ENCODE measurements at regions not wholly inside any gene's neighbourhood (a gene's known extent, or its start where the extent isn't known, plus 50 kb on each side); places are given as distances from the start of the nearest gene placed in this dataset.

DNA sequence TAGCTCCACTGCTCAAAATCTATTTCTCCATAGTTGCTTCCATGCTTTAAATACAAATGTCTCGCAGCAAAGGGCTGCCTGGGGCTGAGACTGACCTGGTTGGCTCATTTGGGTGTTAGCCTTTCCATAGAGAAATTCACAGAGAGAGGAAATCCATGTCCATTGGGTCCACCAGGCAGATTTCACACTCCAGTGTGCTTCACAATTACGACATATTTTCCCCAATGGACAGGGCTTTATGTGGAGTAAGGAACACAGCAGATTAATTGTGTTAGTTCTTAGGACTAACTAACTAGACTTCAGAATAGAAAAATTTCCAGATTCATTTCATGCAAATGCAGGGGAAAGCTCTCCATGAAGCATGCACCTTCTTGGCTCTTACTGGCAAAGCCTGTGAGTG, 180.7 kb downstream of the FBXO15 start:
- DNase-seq = no peak

DNA sequence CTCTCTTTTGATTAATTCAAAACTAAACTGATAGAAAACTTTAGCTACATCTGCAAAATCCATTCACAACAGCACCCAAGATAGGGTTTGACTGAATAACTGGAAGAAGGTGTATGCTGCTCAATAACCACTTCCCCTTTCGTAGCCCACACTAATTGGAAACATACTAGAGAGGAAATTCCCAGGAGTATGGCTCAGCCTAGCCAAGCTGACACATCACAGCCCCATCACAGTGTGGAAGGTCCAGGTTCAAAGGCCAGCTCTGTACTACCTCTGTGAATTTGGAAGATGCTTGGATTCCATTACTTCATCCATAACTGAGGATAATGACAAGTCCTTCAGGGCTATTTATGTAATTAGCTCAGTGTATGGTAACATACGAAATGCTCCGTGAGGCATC, 185.4 kb downstream of the FBXO15 start:
- no peak for DNase-seq

- DNase-seq = no peak
These were observed 185.8 kb downstream of the FBXO15 start for GRCh38 chr18:73961804-73962203.

DNA sequence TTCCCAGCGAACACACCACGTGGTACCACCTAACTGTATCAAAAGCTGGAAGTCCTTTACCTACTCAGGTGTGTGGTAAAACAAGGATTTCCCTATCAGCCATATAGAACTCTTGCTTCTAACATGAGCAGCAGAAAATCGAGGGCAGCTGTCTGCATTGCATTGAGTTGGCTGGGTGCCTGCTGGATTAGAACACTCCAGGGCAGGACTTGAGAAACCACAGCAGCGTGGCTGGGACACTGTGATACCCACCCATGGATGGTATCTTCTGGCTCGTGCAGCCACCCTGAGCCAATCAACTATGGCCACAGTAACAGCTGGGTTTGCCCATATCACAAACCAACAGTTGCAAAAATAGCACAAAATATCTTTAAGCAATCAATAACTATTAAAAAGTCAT, 188.3 kb downstream of the FBXO15 start:
- no peak for DNase-seq

- DNase-seq = no peak
These were observed 193.4 kb downstream of the FBXO15 start for GRCh38 chr18:73954268-73954667.

DNA sequence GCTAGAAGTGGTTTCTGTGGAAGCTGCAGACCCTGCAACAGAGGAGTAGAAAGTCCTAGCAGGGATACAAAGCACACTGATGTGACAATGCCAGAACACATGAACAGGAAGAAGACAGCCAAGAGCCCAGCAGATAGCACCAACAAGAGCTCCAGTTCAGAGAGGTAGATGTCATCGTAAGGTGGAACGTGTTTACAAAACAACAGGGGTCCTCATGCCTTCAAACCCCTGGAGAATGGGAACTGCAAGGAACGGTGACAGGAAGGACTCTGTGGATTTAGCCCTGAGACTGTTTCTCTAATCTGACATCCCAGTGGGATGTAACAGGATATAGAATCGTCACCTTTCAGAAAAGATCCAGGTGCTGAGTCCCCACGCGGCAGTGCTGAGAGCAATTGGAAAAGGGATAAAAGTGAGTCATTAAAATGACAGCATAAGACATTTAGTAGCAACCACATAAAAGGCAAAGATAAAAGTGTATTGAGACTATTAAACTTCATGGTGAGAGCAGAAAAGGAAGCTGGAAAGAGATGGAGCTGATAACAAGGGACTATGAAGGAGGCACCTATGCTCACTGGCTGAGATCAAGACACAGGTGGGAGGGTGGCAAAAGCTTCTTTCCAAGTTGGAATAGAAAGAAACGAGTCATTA, 195.2 kb downstream of the FBXO15 start:
- no peak for DNase-seq

DNA sequence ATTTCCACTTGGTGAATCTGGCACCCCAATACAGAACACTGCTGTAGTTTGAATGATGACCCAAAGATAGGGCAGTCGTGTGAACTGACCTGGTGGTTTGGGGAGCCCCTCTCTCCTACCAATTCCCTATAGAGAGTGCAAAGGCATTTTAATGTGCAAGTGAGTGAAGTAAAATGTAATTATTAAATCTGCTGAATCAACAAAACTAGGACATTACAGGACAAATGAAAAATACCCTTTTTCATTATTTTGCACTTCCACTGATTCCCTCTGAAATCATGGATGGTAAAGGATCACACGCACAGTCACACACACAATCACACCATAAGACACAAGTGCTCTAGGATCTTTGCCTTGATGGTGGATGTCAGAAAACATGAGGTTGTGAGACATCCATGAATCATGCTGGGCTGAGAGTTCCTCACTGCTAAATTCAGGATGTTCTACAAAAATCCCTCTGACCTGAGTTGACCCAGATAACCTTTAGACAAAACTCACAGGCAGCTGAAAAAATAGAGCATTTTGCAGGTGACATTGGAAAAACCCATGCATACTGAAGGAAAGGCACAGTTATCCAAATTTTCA, 197.4 kb downstream of the FBXO15 start:
- DNase-seq = no peak

GRCh38 chr18:73948497-73948896, 199.1 kb downstream of the FBXO15 start:
- no peak for DNase-seq

GRCh38 chr18:73948084-73948483, 199.6 kb downstream of the FBXO15 start:
- no peak for DNase-seq

GRCh38 chr18:73947180-73947921, 200.3 kb downstream of the FBXO15 start:
- DNase-seq = peak in 1 of 56 donors; percentile 37

- no peak for DNase-seq
These were observed 202.4 kb downstream of the FBXO15 start for GRCh38 chr18:73945130-73945792.

DNA sequence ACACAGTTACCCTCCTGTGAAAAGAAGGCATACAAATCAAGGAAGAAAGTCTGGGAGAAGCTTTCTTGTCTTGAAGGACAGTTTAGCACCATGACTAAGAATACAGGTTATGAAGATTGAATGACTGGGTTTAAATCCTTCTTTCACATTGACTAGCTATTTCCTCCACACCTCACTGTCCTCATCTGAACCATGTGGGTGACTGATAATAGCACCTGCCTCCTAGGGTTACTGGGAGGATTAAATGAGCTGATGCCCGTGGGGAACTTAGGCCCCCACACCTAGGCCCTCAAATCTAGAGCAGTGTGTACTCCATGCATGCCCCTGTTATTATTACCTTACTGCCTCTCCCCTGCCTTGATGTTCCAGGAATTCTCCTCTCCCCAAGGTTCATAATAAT, 202.9 kb downstream of the FBXO15 start:
- no peak for DNase-seq

DNA sequence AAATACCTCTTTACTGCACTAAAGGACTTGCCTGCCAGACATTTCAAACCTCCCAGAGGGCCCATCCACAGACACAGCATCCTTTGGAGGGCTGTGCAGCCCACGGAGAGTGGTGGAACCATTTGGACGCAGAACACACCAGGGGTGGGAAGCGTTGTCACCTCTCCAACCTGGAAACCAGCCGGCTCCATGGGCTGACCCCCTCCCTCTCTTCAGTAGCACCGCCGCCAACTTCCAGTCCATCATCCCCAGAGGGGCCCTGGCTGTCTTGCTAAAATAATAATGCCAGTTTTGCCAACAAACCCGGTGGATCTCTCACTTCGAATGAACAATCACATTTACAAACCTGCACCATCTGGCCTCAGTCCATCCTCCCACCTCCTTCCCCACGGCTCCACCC, 203.9 kb downstream of the FBXO15 start:
- no peak for DNase-seq

GRCh38 chr18:73942956-73943355, 204.7 kb downstream of the FBXO15 start:
- no peak for DNase-seq

DNA sequence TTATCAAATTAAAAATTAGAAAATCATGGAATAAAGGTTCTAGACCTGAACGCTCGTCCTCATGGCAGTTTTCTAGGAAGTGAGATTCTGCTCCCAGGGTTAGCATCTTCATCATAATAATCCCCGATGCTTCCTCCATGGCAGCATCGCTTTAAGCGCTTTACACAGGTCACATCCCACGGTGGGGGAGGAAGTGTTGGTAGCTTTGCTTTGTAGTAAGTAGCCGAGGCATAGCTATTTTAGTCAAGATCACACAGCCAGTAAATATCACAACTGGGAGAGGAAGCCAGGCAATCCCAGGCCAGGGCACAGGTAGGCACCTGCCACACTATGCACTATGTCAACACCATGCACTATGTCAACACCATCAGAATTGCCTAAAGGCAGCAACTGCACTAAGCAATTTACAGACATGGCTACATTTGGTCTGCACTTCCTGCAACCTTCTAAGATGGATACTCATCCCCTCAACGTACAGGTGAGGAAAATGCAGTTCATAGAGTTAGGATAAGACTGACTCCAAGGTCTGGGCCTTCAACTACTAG, 205.5 kb downstream of the FBXO15 start:
- no peak for DNase-seq

- peak in 5 of 56 donors; percentile 12 to 54 (median 32) for DNase-seq
These were observed 206.9 kb downstream of the FBXO15 start for GRCh38 chr18:73940721-73941120.

DNA sequence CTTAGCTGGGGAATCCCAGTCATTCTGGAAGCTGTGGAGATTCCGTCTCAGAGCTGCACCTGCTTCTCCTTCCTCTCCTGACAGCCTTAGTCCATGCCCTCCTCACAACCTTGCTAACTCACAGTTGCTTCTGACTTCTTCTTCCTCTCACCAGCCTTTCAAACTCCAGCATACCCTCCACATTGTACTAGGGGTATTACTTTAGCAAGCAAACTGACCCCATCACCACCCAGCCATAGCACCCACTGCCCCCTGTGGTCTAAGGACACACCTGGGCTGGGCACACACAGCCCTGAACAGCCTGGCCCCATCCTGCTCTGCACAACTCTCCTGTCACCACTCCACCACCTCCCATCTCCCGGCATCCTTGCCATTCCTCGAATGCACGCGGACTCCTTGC, 208.2 kb downstream of the FBXO15 start:
- no peak for DNase-seq

GRCh38 chr18:73933685-73934084, 213.9 kb downstream of the FBXO15 start:
- no peak for DNase-seq

DNA sequence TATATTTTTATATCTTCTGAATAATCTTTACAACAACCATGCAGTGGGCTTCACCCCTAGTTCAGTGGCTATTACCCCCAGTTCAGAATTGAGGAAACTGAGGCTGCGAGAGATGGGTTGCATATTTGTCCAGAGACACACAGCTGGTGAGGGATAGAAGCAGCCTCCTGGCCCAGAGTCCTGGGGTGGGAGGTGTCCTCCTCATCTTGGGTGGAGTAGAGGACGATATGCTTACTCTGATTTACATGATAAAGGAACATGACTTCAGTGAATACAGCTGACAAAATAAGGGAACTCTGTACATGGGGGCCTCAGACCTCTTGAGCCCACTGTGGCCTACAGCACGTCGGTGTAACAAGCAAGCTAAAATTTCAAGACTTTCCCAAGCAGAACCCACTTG, 214.7 kb downstream of the FBXO15 start:
- DNase-seq = no peak

DNA sequence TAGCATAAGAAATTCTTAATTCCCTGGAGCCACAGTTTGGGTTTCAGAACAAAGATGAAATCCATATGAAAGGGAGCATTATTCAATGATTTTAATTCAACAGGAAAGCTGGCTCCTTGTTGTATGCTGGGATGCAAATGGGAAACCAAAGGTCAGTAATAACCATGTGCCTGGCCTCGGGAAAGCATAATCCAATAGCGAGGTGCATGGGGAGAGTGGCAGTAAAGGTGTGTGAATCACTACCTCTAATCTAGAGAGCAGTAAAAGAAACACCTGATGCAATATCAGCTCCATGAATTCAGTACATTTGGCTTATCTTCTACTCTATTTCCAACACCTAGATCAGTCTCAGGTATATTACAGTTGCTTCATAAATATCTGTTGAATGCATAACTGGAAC, 220.1 kb downstream of the FBXO15 start:
- DNase-seq = no peak

DNA sequence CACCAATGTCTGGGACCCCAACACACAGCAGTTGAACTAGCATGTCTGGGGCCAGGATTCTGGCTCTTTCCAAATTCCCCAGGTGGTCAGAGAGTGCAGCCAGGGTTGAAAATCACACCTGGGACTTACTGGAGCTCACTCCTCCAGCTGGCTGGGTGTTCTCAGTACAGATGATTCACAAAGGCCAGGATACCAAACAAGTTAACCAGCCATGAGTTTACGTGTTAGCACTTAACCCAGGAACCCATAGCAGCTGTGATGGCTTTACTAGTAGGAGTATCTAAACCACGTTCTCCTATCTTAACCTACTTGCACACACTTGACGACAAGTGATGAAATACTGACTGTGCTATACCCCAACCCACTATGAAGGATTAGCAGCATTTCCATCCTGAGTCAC, 222.8 kb downstream of the FBXO15 start:
- DNase-seq = no peak

DNA sequence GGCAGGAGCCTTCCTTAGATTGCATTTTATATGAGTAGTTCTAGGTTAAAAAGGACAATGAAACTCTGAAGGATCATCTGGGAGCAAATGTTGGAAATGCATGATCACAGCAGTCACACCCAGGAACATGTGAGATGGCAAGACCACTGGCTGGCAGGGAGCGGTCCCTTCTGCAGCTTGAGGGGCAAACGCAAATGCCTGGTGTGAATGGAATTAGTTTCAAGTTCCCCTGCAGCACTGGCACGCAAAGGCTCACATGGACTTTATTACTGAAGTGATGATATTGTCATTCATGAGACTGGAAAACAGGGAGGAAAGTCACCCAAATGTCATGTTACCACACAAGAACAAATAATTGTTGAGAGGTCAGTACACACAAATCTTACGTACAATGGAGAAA, 223.3 kb downstream of the FBXO15 start:
- DNase-seq = no peak
